SU-DHL-6 (cell line): ENCODE measurements at regions not wholly inside any gene's neighbourhood (a gene's known extent, or its start where the extent isn't known, plus 50 kb on each side); places are given as distances from the start of the nearest gene placed in this dataset.

Source experiments
- CTCF ChIP-seq: fragments of 200-600 bp; sonication (generic); IDR thresholded peaks from one replicate; pipeline ENCODE4 v1.5.1; 2017; ENCODE audit warnings: antibody characterized with exemption, mild to moderate bottlenecking, low read length, moderate library complexity; ENCODE audit not compliant: insufficient read depth, poor library complexity, severe bottlenecking
- EZH2phosphoT487 ChIP-seq: fragments of 200-600 bp; sonication (generic), shearing (Covaris generic); conservative IDR thresholded peaks from 2 replicates; pipeline ENCODE4 v1.6.1; 2018; ENCODE audit warnings: mild to moderate bottlenecking, antibody characterized with exemption, low read length, moderate library complexity, mixed read lengths

- TF ChIP-seq CTCF (no peak), EZH2phosphoT487 (no peak)
Measured at GRCh38 chr5:28517691-28518090, 1479.3 kb upstream of the CDH9 start.
